HepG2 (cell line): ENCODE measurements at regions not wholly inside any gene's neighbourhood (a gene's known extent, or its start where the extent isn't known, plus 50 kb on each side); places are given as distances from the start of the nearest gene placed in this dataset.

Source experiments
- ATAC-seq: fragments of 200-7000 bp; cut with Tn5 transposase; 3 replicates; pipeline ENCODE4 v1.9.1; 2020; ENCODE audit warnings: mild to moderate bottlenecking, moderate library complexity
- BruUV-seq: library from RNA; stranded (reverse); fragments of 400-500 nt; replicated peaks from 2 replicates; lab custom pipeline; 2021; lab: Mats Ljungman, UMichigan
- CTCF ChIA-PET: fragments of 300-600 bp; formaldehyde crosslinking; extraction: SDS; loops from one replicate; lab custom pipeline; 2021; ENCODE audit warnings: low total read pairs, inconsistent platforms, low intra/inter-chr PET ratio; lab: Yijun Ruan, JAX
- POLR2A ChIA-PET: fragments of 350-600 bp; sonication (Branson Sonifier 250); formaldehyde crosslinking; loops from one replicate; lab custom pipeline; 2020; ENCODE audit warnings: antibody characterized with exemption, inconsistent platforms; lab: Yijun Ruan, JAX
- DNase-seq: peaks from one replicate; pipeline ENCODE4 v3.0.0-alpha.2; 2015; ENCODE audit warnings: low spot score
- FAIRE-seq: peaks from 3 replicates; lab custom pipeline; 2011; peaks lifted over from hg19 to GRCh38; lab: Jason Lieb, UNC
- H2AFZ ChIP-seq: one replicate; pipeline ENCODE4 v1.6.1; 2011; ENCODE audit warnings: low read length, inconsistent platforms
- H3K27ac ChIP-seq: fragments of 300-600 bp; 3 replicates; pipeline ENCODE4 v1.8.0; 2011; ENCODE audit warnings: mixed run types, mild to moderate bottlenecking, mixed read lengths, low read length, inconsistent platforms; ENCODE audit not compliant: insufficient read depth; ENCODE audit errors: extremely low read length
- H3K27me3 ChIP-seq, 2 experiments: fragments of 200-600 bp in 1 of 2; 2 replicates in 1 of 2; 3 replicates in 1 of 2; pipeline versions ENCODE4 v1.6.0 to v1.8.0; 2011; ENCODE audit warnings: low read length in 2 of 2, mild to moderate bottlenecking in 2 of 2, moderate library complexity in 2 of 2, inconsistent platforms in 1 of 2; ENCODE audit not compliant: insufficient read depth in 2 of 2, control insufficient read depth in 1 of 2
- H3K36me3 ChIP-seq, 2 experiments: fragments of 200-600 bp in 1 of 2; replicated peaks in 1 of 2; 2 replicates in 1 of 2; 3 replicates in 1 of 2; pipeline versions ENCODE4 v1.5.1 to v1.8.0; 2011; ENCODE audit warnings: low read length in 2 of 2, inconsistent platforms in 1 of 2; ENCODE audit not compliant: insufficient read depth in 2 of 2, control insufficient read depth in 1 of 2
- H3K4me1 ChIP-seq: 2 replicates; pipeline ENCODE4 v1.5.1; 2012; ENCODE audit warnings: low read length, inconsistent platforms; ENCODE audit not compliant: insufficient read depth
- H3K4me2 ChIP-seq: 2 replicates; pipeline ENCODE4 v1.6.0; 2011; ENCODE audit warnings: low read depth, low read length, inconsistent platforms
- H3K4me3 ChIP-seq, 3 experiments: fragments of 200-600 bp in 1 of 3; sonication (generic), shearing (Covaris generic) in 1 of 3; replicated peaks in 1 of 3; 2 replicates each; pipeline ENCODE4 v1.5.1; 2011 to 2016; ENCODE audit warnings: low read length in 3 of 3, inconsistent platforms in 2 of 3, low read depth in 2 of 3, mild to moderate bottlenecking in 2 of 3, control low read depth in 1 of 3, mixed read lengths in 1 of 3; ENCODE audit not compliant: insufficient read depth in 1 of 3
- H3K79me2 ChIP-seq: one replicate; pipeline ENCODE4 v1.6.1; 2011; ENCODE audit warnings: low read length, inconsistent platforms; ENCODE audit not compliant: insufficient read depth
- H3K9ac ChIP-seq: 2 replicates; pipeline ENCODE4 v1.6.0; 2011; ENCODE audit warnings: mild to moderate bottlenecking, low read depth, low read length, inconsistent platforms; ENCODE audit not compliant: insufficient read depth
- H3K9me3 ChIP-seq: 2 replicates; pipeline ENCODE4 v1.5.1; 2012; ENCODE audit warnings: mild to moderate bottlenecking, low read length
- H4K20me1 ChIP-seq: 2 replicates; pipeline ENCODE4 v1.6.0; 2011; ENCODE audit warnings: inconsistent platforms, mild to moderate bottlenecking, low read length, moderate library complexity; ENCODE audit not compliant: insufficient read depth
- AHR ChIP-seq: IDR thresholded peaks from 2 replicates; pipeline ENCODE4 v1.6.1; 2018; ENCODE audit warnings: missing genetic modification reagents, missing compliant biosample characterization
- ATF1 ChIP-seq: IDR thresholded peaks from 2 replicates; pipeline ENCODE4 v1.6.1; 2016; ENCODE audit warnings: mild to moderate bottlenecking, control low read depth
- FOXJ3 ChIP-seq: sonication (generic); formaldehyde crosslinking; IDR thresholded peaks from 2 replicates; pipeline ENCODE4 v1.4.0; 2020; ENCODE audit warnings: missing genetic modification reagents, mild to moderate bottlenecking, borderline replicate concordance
- IRF2 ChIP-seq: IDR thresholded peaks from 2 replicates; pipeline ENCODE4 v1.6.1; 2018; ENCODE audit warnings: missing genetic modification reagents, missing compliant biosample characterization
- REL ChIP-seq: sonication (generic); formaldehyde crosslinking; conservative IDR thresholded peaks from 2 replicates; pipeline ENCODE4 v1.8.0; 2022; ENCODE audit warnings: mild to moderate bottlenecking, missing genetic modification reagents, moderate library complexity
- ZBED4 ChIP-seq: sonication (generic); formaldehyde crosslinking; IDR thresholded peaks from 2 replicates; pipeline ENCODE4 v1.4.0; 2020; ENCODE audit warnings: missing genetic modification reagents, borderline replicate concordance
- ZNF264 ChIP-seq: sonication (generic); formaldehyde crosslinking; IDR thresholded peaks from 2 replicates; pipeline ENCODE4 v1.4.0; 2020; ENCODE audit warnings: missing genetic modification reagents
- ZNF556 ChIP-seq: sonication (generic); formaldehyde crosslinking; IDR thresholded peaks from 2 replicates; pipeline ENCODE4 v1.4.0; 2020; ENCODE audit warnings: mild to moderate bottlenecking, missing genetic modification reagents, borderline replicate concordance
- ZUFSP ChIP-seq: sonication (generic); formaldehyde crosslinking; IDR thresholded peaks from 2 replicates; pipeline ENCODE4 v1.9.0; 2021; ENCODE audit warnings: missing genetic modification reagents, mild to moderate bottlenecking, borderline replicate concordance
- WGBS: methylation state at CpG from one replicate; pipeline ENCODE4 v1.1.6; 2017; ENCODE audit warnings: low lambda C conversion rate; 5-methylcytosine and 5-hydroxymethylcytosine counted together
- in situ Hi-C: cut with HindIII; loops from 2 replicates; pipeline ENCODE4 v1.10.0; 2017; ENCODE audit warnings: low pct_unique_long_range_greater_than_20kb; ENCODE audit not compliant: extremely low pct_ligation_motif_present
- intact Hi-C: fragments of 100-400 bp; cut with micrococcal nuclease; formaldehyde crosslinking; loops from one replicate; pipeline ENCODE4 v1.10.0; 2022; ENCODE audit not compliant: unreplicated experiment
- TF ChIP-seq, protein P1 (sequence below): fragments of 450-650 bp; IDR thresholded peaks from 2 replicates; pipeline ENCODE4 v1.6.1; 2017; ENCODE audit warnings: mild to moderate bottlenecking
- TF ChIP-seq, protein P2 (sequence below): sonication (generic); formaldehyde crosslinking; IDR thresholded peaks from 2 replicates; pipeline ENCODE4 v1.4.0; 2020; ENCODE audit warnings: mild to moderate bottlenecking, missing genetic modification reagents
- TF ChIP-seq, protein P3 (sequence below): sonication (generic); formaldehyde crosslinking; IDR thresholded peaks from 2 replicates; pipeline ENCODE4 v1.5.0; 2020; ENCODE audit warnings: mild to moderate bottlenecking, missing genetic modification reagents

DNA sequence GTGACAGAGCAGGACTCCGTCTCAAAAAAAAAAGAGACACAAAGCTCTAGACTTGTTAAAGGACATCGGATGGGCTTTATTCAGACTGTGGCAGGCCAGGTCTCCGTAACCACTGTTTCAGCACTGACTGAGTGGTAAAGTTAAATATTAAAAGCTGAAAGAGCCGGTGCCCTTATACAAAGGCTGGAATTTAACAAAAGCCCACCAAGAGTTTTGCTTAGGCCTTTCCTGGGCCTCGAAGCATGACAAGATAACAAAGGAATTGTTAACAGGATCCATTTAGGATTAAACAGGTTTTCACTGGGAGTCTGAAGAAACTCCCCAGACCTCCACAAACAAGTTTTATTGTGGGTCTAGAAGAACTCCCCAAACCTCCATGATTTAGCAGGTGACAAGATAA, 727.8 kb downstream of the TYW1 start:
- Histone ChIP-seq H2AFZ (no peak overlapping the region), H3K9ac (no peak overlapping the region), H3K9me3 (no peaks in the 10 kb centered on the region), H3K27me3 (no peaks in the 10 kb centered on the region), H3K27ac (no peak overlapping the region), H3K4me2 (no peak overlapping the region), H3K79me2 (no peaks in the 10 kb centered on the region), H3K4me3 (no peak overlapping the region), H3K36me3 (no peaks in the 10 kb centered on the region), H4K20me1 (no peaks in the 10 kb centered on the region), H3K4me1 (no peaks in the 10 kb centered on the region)
- in situ Hi-C loops (no loop called here), intact Hi-C loops (no loop called here)
- WGBS: 28% methylated on average over 5 of the region's 5 CpGs
- FAIRE-seq (no peak), DNase-seq (no peak), ATAC-seq (no peak)
- POLR2A ChIA-PET: no interaction called here
- BruUV-seq: no TSS peak
- CTCF ChIA-PET: no interaction called here
- TF ChIP-seq, protein P1, sequence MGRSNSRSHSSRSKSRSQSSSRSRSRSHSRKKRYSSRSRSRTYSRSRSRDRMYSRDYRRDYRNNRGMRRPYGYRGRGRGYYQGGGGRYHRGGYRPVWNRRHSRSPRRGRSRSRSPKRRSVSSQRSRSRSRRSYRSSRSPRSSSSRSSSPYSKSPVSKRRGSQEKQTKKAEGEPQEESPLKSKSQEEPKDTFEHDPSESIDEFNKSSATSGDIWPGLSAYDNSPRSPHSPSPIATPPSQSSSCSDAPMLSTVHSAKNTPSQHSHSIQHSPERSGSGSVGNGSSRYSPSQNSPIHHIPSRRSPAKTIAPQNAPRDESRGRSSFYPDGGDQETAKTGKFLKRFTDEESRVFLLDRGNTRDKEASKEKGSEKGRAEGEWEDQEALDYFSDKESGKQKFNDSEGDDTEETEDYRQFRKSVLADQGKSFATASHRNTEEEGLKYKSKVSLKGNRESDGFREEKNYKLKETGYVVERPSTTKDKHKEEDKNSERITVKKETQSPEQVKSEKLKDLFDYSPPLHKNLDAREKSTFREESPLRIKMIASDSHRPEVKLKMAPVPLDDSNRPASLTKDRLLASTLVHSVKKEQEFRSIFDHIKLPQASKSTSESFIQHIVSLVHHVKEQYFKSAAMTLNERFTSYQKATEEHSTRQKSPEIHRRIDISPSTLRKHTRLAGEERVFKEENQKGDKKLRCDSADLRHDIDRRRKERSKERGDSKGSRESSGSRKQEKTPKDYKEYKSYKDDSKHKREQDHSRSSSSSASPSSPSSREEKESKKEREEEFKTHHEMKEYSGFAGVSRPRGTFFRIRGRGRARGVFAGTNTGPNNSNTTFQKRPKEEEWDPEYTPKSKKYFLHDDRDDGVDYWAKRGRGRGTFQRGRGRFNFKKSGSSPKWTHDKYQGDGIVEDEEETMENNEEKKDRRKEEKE: no peak
- TF ChIP-seq FOXJ3 (CRISPR knock-in tag): no peak
- TF ChIP-seq, protein P2, sequence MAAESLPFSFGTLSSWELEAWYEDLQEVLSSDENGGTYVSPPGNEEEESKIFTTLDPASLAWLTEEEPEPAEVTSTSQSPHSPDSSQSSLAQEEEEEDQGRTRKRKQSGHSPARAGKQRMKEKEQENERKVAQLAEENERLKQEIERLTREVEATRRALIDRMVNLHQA (CRISPR knock-in tag): no peak
- no peak for TF ChIP-seq ZUFSP (CRISPR knock-in tag)
- no peak for TF ChIP-seq ZNF264
- TF ChIP-seq ZBED4 (CRISPR knock-in tag): no peak
- TF ChIP-seq, protein P3, sequence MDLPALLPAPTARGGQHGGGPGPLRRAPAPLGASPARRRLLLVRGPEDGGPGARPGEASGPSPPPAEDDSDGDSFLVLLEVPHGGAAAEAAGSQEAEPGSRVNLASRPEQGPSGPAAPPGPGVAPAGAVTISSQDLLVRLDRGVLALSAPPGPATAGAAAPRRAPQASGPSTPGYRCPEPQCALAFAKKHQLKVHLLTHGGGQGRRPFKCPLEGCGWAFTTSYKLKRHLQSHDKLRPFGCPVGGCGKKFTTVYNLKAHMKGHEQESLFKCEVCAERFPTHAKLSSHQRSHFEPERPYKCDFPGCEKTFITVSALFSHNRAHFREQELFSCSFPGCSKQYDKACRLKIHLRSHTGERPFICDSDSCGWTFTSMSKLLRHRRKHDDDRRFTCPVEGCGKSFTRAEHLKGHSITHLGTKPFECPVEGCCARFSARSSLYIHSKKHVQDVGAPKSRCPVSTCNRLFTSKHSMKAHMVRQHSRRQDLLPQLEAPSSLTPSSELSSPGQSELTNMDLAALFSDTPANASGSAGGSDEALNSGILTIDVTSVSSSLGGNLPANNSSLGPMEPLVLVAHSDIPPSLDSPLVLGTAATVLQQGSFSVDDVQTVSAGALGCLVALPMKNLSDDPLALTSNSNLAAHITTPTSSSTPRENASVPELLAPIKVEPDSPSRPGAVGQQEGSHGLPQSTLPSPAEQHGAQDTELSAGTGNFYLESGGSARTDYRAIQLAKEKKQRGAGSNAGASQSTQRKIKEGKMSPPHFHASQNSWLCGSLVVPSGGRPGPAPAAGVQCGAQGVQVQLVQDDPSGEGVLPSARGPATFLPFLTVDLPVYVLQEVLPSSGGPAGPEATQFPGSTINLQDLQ (CRISPR knock-in tag): no peak
- TF ChIP-seq ATF1 (CRISPR knock-in tag): no peak
- no peak for TF ChIP-seq IRF2 (CRISPR knock-in tag)
- TF ChIP-seq ZNF556 (CRISPR knock-in tag): no peak
- TF ChIP-seq REL (CRISPR knock-in tag): no peak
- TF ChIP-seq AHR (CRISPR knock-in tag): no peak
